ENCODE measurements at regions not wholly inside any gene's neighbourhood (a gene's known extent, or its start where the extent isn't known, plus 50 kb on each side); places are given as distances from the start of the nearest gene placed in this dataset.

DNA sequence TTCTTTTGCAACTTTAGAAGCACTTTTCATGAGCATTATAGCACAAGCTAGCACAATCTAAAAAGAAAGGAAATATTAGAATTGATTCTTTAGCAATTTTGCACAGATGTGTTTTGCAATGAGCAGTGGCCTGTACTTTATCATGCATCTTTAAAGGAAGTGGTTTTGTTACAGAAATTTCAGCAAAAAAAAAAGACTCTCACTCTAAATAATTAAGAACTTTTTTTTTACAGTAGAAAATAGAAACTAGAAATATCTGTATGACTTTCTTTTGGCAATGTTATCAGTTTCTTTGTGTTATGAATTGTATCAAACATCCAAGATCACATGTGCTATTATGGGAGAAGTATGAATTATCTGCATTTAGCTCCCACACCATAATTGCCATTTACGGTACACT is 195.7 kb upstream of the KLF6 start:
- Histone ChIP-seq H3K27ac (ENCODE audit: extremely low read depth, low read depth, low read length) (no peak overlapping the region), H3K4me1 (replicated peaks in 1 of 2; ENCODE audit: control insufficient read depth in 2 of 2, insufficient read depth in 2 of 2, low read length in 2 of 2) (no peaks in the 10 kb centered on the region; a peak in 1 of 5 replicates), H3K79me2 (ENCODE audit: control insufficient read depth, insufficient read depth, low read length) (no peaks in the 10 kb centered on the region), H3K9me3 (replicated peaks; ENCODE audit: control insufficient read depth, insufficient read depth, low read depth, low read length) (no peaks in the 10 kb centered on the region), H3K9me1 (ENCODE audit: control insufficient read depth, insufficient read depth, low read length) (no peaks in the 10 kb centered on the region), H3K36me3 (ENCODE audit: control insufficient read depth, insufficient read depth, low read length) (no peaks in the 10 kb centered on the region), H3K9ac (ENCODE audit: insufficient read depth in 1 of 2, low read depth in 2 of 2, low read length in 2 of 2) (no peak overlapping the region), H2AFZ (ENCODE audit: low read depth, low read length) (no peak overlapping the region), H3K4me2 (ENCODE audit: insufficient read depth, low read length) (no peak overlapping the region), H3K4me3 (no peak overlapping the region), H3K27me3 (ENCODE audit: control insufficient read depth in 2 of 2, insufficient read depth in 2 of 2, low read length in 2 of 2) (peaks cover 0 to 11% of the 10 kb centered on the region in 2 experiments; a peak in 2 of 5 replicates), H4K20me1 (replicated peaks; ENCODE audit: control insufficient read depth, insufficient read depth, low read length) (no peaks in the 10 kb centered on the region)
- DNase-seq (ENCODE audit: extremely low read depth in 1 of 4, low spot score in 3 of 4) (no peak), ATAC-seq (no peak), FAIRE-seq (no peak)
- ChIA-PET POLR2A (interaction anchor here (0.8 kb wide), 1 partner anchor 72 kb away, joined by 3 read pairs; no protein-coding TSS in a partner anchor), CTCF (ENCODE audit: low intra/inter-chr PET ratio) (no interaction called here)
- in situ Hi-C loops (cut with MboI) (no loop called here), intact Hi-C loops (cut with micrococcal nuclease) (no loop called here)
- no TSS peak for BruUV-seq (replicated peaks)
- no peak for TF ChIP-seq POLR2AphosphoS5 (IDR thresholded peaks at IDR 0.05; ENCODE audit: control insufficient read depth, insufficient read depth, low read depth, low read length)
- WGBS (ENCODE audit: insufficient coverage, low coverage, missing lambda C conversion rate) = 60% methylated on average over 1 of the region's 1 CpG

DNA sequence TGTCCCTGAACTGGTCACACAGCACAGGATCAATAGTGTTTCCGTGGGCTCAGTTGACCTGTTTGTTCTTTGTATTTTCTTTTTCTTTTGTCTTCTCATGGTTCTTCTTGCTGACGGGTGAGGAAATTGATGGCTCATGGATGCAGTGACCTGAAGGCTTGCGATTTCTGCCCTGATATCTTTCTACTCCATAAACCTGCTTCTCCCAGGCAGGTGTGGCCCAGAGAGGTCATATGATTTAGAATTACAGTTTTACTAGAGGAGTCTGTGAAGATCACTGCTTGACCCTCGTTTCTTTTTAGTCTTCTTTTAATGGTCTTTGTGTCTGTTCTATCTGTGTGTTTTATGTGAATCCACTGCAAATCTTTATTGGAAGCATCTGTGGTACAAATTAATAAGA is 195.1 kb upstream of the KLF6 start:
- intact Hi-C loops (cut with micrococcal nuclease) (no loop called here), in situ Hi-C loops (cut with MboI) (no loop called here)
- Histone ChIP-seq H3K4me2 (ENCODE audit: insufficient read depth, low read length) (no peak overlapping the region), H3K9me3 (replicated peaks; ENCODE audit: control insufficient read depth, insufficient read depth, low read depth, low read length) (no peaks in the 10 kb centered on the region), H3K4me1 (replicated peaks in 1 of 2; ENCODE audit: control insufficient read depth in 2 of 2, insufficient read depth in 2 of 2, low read length in 2 of 2) (no peaks in the 10 kb centered on the region; a peak in 1 of 5 replicates), H3K27me3 (ENCODE audit: control insufficient read depth in 2 of 2, insufficient read depth in 2 of 2, low read length in 2 of 2) (peaks cover 0 to 10% of the 10 kb centered on the region in 2 experiments; a peak in 2 of 5 replicates), H3K9ac (ENCODE audit: insufficient read depth in 1 of 2, low read depth in 2 of 2, low read length in 2 of 2) (no peak overlapping the region), H3K36me3 (ENCODE audit: control insufficient read depth, insufficient read depth, low read length) (no peaks in the 10 kb centered on the region), H3K9me1 (ENCODE audit: control insufficient read depth, insufficient read depth, low read length) (no peaks in the 10 kb centered on the region), H3K4me3 (no peak overlapping the region), H4K20me1 (replicated peaks; ENCODE audit: control insufficient read depth, insufficient read depth, low read length) (no peaks in the 10 kb centered on the region), H2AFZ (ENCODE audit: low read depth, low read length) (no peak overlapping the region), H3K27ac (ENCODE audit: extremely low read depth, low read depth, low read length) (no peak overlapping the region), H3K79me2 (ENCODE audit: control insufficient read depth, insufficient read depth, low read length) (no peaks in the 10 kb centered on the region)
- ChIA-PET POLR2A (no interaction called here), CTCF (ENCODE audit: low intra/inter-chr PET ratio) (no interaction called here)
- no TSS peak for BruUV-seq (replicated peaks)
- DNase-seq (ENCODE audit: extremely low read depth in 1 of 4, low spot score in 3 of 4) (no peak), ATAC-seq (no peak), FAIRE-seq (no peak)
- WGBS (ENCODE audit: insufficient coverage, low coverage, missing lambda C conversion rate) = 16% methylated on average over 4 of the region's 4 CpGs
- no peak for TF ChIP-seq POLR3A (IDR thresholded peaks at IDR 0.05; ENCODE audit: borderline replicate concordance, extremely low read depth, insufficient read depth, insufficient read length)
- no peak for TF ChIP-seq HNRNPUL1 (IDR thresholded peaks at IDR 0.05; ENCODE audit: low read length)
- no peak for TF ChIP-seq TEAD1 (CRISPR knock-in tag; IDR thresholded peaks at IDR 0.05)
- TF ChIP-seq ZFPM2 (CRISPR knock-in tag; IDR thresholded peaks at IDR 0.05) = no peak
- TF ChIP-seq, protein P1, sequence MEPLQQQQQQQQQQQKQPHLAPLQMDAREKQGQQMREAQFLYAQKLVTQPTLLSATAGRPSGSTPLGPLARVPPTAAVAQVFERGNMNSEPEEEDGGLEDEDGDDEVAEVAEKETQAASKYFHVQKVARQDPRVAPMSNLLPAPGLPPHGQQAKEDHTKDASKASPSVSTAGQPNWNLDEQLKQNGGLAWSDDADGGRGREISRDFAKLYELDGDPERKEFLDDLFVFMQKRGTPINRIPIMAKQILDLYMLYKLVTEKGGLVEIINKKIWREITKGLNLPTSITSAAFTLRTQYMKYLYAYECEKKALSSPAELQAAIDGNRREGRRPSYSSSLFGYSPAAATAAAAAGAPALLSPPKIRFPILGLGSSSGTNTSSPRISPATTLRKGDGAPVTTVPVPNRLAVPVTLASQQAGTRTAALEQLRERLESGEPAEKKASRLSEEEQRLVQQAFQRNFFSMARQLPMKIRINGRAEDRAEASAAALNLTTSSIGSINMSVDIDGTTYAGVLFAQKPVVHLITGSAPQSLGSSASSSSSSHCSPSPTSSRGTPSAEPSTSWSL (CRISPR knock-in tag; IDR thresholded peaks at IDR 0.05; ENCODE audit: borderline replicate concordance) = no peak
- TF ChIP-seq, protein P2, sequence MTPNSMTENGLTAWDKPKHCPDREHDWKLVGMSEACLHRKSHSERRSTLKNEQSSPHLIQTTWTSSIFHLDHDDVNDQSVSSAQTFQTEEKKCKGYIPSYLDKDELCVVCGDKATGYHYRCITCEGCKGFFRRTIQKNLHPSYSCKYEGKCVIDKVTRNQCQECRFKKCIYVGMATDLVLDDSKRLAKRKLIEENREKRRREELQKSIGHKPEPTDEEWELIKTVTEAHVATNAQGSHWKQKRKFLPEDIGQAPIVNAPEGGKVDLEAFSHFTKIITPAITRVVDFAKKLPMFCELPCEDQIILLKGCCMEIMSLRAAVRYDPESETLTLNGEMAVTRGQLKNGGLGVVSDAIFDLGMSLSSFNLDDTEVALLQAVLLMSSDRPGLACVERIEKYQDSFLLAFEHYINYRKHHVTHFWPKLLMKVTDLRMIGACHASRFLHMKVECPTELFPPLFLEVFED (CRISPR knock-in tag; conservative IDR thresholded peaks at IDR 0.05) = no peak
- no peak for TF ChIP-seq PRMT5 (CRISPR knock-in tag; IDR thresholded peaks at IDR 0.05)
- TF ChIP-seq HDAC1 (IDR thresholded peaks at IDR 0.05) = no peak
- TF ChIP-seq PHB (CRISPR knock-in tag; IDR thresholded peaks at IDR 0.05) = no peak
- no peak for TF ChIP-seq MAZ (CRISPR knock-in tag; conservative IDR thresholded peaks at IDR 0.05 in 1 of 2, IDR thresholded peaks at IDR 0.05 in 1 of 2)
- no peak for TF ChIP-seq U2AF1 (optimal IDR thresholded peaks at IDR 0.05; ENCODE audit: low read depth, low read length)
- TF ChIP-seq HIVEP1 (CRISPR knock-in tag; IDR thresholded peaks at IDR 0.05) = no peak
- no peak for TF ChIP-seq HDAC8 (tag; IDR thresholded peaks at IDR 0.05)
- no peak for TF ChIP-seq POLR3G (IDR thresholded peaks at IDR 0.05; ENCODE audit: extremely low read depth, insufficient read length, insufficient replicate concordance)

Measured in K562 (cell line).